PC-3 (cell line): ENCODE measurements at regions not wholly inside any gene's neighbourhood (a gene's known extent, or its start where the extent isn't known, plus 50 kb on each side); places are given as distances from the start of the nearest gene placed in this dataset.

ENCODE experiments used
- CTCF ChIP-seq: fragments of 300-600 bp; sonication (generic); conservative IDR thresholded peaks from 2 replicates; pipeline ENCODE4 v1.5.1; 2017; ENCODE audit warnings: antibody characterized with exemption, low read depth, mild to moderate bottlenecking, low read length
- EZH2 ChIP-seq: fragments of 300-600 bp; sonication (generic); IDR thresholded peaks from one replicate; pipeline ENCODE4 v1.6.1; 2017; ENCODE audit warnings: antibody characterized with exemption, mild to moderate bottlenecking, low read length; ENCODE audit not compliant: unreplicated experiment

- TF ChIP-seq CTCF = no peak
- no peak for TF ChIP-seq EZH2
Observed at GRCh38 chr9:102841376-102841775, 153.8 kb upstream of the CYLC2 start.
